GF-D8 (cell line): ENCODE measurements at regions not wholly inside any gene's neighbourhood (a gene's known extent, or its start where the extent isn't known, plus 50 kb on each side); places are given as distances from the start of the nearest gene placed in this dataset.
A peak's percentile ranks its signal among the peaks of the same experiment; 100 is the strongest.
"Not testable (repeated sequence)": the region's sequence is repeated elsewhere in the genome, so short reads cannot be mapped to it uniquely, and the experiment has no call there.

Experiments used
- DNase-seq: peaks from one replicate; lab custom pipeline; 2025; lab: John Stamatoyannopoulos, UW

DNA sequence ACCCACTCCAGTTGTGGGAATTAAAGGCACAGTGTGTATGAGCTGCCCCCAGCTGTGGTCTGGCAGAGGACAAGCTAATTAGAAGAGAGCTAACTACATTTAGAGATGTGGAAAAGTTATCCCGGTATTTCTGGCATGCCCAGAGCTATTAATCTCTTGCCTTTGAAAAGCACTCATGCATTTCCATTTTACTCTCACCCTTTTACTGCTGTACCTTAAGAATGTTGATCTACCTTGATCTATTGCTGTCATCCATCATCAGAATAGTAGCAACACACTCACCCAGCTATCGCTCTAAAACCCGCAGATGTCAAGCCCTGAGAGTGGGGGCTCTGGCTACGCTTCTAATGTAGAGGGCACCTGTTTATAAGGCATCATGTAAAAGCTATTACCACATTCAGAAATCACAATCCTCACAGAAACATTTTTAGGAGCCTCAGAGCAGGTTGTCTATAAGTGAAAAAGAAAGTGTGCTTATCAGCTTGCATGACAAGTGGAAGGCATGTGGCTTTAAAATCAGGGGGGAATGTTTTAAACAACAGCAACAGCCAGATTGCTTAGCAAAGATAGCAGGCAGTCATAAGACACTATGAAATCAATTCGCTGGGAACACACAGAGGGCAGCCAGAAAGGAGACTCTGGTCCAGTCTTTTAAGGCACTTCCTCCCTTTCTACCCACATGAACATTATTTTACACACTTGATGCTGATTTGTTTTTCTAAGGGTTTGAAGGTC is 224.2 kb upstream of the IRS2 start:
- DNase-seq: no peak

DNA sequence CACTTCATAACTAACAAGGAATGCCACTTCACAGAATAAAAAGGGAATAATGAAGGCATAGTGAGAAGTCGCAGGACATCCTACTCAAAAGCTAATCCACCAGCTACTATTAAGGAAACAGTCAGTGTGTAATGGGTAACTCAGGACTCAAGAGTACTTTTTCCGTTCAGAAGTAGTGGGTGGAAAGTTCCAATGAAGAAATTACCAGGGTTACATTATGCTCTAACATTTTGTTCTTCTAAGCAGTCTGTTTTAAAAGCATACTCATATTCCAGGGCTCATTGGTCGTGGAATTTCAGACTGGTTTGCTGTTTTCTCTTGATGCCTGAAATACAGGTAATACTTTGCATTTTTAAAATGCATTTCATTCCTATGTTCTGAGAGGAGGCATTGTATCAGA is 222.4 kb upstream of the IRS2 start:
- DNase-seq: no peak

DNA sequence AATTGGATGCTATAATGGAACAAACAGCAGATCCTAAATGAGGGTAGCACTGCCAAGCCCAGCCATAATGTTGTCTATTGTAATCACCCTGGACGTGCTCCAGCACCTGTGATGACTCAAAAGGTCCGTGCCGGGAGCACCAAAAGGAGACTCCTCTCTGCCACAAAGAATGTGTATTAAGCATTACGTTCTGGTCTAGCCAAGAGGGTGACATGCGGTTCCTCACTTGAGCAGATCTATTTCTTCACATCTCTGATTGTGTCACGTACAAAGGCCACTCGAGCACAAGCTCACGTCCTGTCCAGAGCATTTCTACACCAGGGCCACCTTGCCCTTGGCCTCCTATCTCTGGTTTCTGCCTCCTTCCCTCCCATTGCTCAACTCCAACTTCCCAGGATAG is 219.9 kb upstream of the IRS2 start:
- no peak for DNase-seq

- DNase-seq: no peak
Measured at GRCh38 chr13:110005563-110005962, 219.2 kb upstream of the IRS2 start.

DNA sequence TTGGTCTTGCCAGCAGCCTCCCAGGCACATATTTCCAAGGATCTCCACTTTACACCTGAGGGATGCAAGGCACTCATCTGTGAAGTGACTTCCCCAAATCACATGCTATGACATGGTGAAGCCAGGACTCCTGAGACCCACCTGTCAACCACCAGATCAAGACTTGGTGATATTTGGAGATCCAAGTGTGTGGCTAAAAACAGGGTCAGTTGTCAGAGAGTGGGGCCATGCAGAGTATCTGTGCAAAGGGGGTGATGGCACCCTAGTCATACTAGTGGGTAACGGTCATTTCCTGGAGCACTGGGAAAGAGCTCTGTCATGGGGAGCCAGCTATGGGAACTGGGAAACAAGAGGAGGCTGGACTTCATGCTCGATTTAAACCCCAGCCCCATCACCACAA is 218.4 kb upstream of the IRS2 start:
- DNase-seq: no peak

DNA sequence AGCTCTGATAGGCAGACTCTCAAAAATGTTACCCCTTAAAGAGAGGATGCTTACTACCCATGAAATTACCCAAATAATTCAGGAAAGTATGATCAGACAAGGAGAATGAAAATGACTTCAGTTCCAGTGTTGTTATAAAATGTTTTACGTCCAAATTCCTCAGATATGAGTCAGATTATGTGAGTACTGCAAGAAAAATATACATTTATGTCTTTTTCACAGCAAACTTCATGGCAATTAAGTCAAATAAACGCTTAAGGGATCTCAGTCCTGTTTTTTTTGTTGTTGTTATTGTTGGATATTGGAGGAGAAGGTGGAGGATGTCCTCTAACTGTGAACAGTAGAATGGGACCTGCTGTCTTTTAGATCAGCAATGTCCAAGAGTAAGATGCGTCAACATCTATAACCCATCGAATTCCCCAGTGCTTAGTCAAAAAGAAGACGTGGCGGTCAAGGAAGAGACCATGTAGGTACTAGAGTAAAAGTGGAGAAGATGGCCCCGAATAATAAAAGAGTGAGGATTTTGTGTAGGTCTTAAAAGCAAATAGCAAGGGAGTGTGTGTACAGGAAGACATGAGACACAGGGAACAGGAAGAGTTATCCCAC is 215.4 kb upstream of the IRS2 start:
- DNase-seq: no peak

GRCh38 chr13:110000534-110001345 is 214.4 kb upstream of the IRS2 start:
- DNase-seq: no peak

DNA sequence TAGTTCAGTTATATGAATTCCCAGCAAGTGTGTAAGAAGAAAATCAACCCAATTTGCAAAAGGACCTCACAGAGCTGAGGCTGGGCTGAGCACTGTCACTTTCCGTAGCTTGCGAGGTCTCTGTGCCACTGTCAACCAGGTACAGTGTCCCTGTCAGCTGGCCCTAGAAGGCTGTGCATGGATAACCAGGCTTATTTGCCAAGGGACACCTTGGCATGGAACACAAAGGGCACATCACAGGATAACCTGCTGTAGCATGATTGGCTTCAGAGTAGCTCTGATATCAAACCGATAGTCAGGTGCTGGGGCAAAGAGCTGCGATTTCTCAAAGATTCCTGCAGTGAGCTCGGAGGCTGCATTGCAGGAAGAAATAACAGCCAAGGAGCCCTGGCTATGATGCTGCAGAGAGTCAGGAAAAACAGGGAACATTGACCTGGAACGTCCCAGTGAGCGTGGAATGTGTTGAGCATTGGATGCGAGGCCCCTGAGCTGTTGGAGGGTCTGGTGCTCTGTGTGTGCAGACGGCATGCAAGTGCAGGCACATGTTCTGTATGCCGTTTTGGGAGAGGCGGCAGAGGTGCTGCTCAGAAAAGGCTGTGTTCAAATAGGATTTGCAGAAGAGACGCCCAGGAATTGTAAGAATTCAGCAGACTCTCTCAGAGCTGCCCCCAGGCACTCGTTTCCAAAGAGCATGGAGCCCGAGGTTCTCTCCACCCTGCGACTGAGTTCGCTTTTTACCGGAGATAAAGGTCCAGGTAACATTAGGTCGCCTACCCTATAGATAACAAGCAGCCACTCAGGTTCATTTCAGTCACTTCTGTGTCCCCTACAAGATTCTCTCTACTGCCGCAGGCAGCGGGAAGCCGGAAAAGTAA is 213.5 kb upstream of the IRS2 start:
- DNase-seq: no peak

- DNase-seq: peak; percentile 26
Measured at GRCh38 chr13:109998684-109999533, 212.5 kb upstream of the IRS2 start.

GRCh38 chr13:109998037-109998436 is 211.7 kb upstream of the IRS2 start:
- no peak for DNase-seq

- DNase-seq: not testable (repeated sequence)
Measured at GRCh38 chr13:109997056-109997595, 210.7 kb upstream of the IRS2 start.

DNA sequence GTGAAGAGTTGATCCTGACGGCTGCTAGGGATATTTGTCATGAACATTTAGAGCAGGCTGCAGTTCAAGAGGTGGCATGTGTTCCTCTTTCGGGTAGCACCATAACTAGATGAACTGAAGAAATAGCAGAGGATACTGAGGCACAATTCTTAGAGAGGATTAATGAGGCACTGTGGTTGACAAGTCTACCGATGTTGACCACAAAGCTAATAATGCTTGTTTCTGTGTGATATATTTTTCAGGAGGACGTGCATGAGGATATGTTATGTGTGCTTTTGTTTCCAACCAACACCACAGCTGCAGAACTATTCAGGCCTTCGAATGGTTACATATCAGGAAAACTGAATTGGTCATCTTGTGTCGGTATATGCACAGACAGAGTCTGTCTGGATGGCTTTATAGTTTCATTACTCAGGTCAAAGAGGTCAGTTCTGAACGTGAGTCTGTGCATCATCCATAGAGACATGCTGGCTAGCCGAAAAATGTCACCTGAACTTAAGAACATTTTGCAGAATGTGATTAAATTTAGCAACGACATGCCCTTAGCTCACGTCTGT is 210.1 kb upstream of the IRS2 start:
- no peak for DNase-seq

DNA sequence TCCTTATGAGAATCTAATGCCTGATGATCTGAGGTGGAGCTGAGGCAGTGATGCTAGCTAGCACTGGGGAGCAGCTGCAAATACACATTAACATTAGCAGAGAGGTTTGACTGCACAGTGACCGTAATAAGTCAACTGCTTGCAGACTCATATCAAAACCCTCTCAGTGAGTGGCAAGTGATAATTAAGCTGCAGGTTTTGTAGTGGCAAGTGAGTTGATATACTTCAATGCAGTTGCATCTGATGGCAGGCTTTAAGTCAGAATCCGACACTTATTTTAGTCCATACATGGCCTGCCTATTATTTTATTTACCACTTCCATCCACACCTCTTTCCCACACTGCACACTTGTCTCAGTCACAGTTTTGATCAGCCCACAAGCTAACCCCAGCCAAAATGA is 209.2 kb upstream of the IRS2 start:
- DNase-seq: no peak

DNA sequence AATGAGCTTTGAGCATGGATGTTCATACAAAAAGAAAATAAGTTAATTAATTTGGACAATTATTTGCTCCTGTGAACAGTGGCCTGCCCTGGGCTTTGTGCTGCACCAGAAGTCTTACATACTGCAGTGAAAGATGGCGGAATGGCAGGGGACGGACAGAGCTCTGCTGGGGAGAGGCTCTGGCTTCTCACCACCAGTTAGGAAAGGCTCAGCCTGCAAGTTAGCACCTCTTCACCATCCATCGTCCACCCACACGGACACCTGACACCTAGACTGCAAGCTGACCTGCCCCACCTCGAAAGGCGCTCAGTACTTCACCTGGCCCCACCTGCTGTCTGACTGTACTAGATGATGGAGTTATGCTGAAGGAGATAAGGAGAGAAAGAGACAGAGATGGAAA is 203.9 kb upstream of the IRS2 start:
- no peak for DNase-seq

DNA sequence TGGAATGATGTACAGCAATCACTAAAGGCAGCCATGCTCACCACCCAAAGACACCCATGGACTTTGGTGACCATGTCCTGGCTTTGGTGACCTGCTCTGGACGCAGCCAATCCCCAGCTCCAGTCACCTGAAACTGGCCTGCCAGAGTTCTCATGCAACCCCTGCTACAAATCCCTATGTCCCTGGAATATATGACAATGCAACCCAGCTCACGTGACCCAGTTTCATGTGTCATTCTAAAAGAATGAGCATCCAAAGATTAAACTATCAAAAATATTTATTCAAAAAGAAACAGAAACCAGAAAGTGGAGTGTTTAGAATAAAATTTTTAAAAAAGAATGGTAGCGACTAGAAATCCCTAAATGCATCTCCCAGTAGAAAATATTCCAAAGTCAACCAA is 203.3 kb upstream of the IRS2 start:
- no peak for DNase-seq

DNA sequence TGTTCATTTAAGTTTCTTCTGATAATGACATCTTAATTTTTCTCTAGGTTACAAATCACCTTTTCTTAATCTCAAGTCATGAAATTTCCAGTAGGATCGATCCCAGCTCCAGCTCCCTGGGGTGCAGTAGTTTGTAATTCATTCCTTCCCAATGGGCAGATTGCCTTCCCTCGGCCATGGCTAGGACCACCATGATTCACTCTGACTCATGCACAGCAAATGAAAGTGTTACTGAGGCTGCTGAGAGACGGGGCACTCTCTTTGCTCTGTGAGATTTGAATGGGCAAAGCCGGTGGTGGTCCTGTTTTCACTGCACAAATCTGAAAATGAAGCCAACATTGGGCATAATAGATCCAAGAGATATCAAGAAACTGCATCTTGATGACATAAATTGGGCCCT is 202.8 kb upstream of the IRS2 start:
- DNase-seq: no peak

DNA sequence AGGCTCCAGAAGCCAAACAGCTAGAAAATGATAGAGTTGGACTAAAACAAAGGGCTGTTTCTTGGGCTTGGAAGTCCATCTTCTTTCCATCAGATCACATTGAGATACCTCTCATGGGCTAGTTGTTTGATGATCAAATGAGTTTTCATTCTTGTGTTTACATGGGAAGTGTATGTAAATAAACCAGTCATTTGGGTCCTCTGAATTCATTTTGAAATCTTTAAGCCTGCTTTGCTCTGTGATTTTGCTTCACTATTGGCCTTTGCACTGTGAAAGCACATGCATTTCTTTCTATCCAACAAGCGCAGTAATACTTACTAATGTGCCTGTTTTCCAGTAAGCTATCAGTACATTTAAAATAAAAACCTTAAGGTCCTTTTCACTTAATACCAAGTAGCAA is 200.5 kb upstream of the IRS2 start:
- DNase-seq: no peak

DNA sequence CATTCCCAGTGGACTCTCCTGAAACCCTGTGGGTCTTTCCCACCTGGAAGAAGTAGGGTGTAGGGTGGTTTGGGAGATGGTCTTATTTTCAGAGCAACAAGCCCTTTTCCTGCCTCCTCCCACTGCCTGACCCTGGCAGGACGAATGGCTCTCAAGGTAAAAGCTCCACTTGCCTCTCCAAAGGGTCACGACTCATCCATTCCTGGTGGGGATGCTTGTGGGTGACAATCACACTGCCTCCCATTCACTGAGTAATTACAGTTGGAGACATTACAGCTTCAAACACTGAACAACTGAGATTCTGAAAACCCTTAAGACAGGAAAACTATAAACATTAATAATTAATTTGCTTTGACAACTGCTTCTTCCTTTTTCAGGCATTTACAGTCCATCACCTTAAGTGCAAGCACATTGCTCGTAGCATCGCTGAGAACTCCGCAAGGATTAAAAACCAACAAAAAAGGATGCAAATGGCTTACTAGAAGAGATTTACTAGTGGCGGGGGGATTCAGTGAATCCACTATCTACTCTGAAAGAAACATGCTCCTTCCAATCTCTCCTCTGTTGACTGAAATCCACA is 199.6 kb upstream of the IRS2 start:
- no peak for DNase-seq

DNA sequence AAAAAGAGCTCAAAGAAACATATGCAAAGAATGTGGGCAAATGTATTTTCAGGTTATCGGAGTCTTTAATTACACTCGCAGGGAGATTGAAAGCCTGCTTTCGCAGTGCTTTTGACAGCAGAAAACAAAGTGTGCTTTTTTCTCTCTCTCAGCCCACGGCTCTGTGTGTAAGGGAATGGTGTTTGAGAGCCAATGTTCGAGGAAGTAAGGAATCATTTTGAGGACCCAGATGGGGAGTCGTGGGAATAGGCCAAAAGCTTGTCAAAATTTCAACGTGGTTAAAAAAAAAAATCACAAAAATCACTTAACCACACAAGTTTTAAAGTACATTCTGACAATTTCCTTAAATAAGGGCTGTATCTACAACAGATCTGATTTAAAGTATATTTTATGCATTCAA is 197.1 kb upstream of the IRS2 start:
- DNase-seq: no peak

DNA sequence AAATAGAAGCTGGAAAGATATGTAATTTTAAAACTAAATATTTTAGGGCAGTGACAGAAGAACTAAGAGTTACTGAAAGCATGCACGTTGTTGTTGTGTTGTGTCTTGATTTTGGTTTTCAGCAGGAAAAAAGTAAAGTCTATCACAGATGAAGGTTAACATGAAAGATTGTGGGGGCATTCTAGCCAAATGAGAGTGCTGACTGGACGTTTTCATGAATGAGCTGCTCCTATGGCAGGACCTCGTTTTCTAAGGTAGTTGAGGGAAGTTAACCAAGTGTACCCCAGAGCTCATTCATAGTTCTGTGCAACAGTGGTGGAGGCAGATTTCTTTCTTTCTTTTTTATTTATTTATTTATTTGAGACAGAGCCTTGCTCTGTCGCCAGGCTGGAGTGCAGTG is 194.6 kb upstream of the IRS2 start:
- no peak for DNase-seq
